ENCODE measurements at regions not wholly inside any gene's neighbourhood (a gene's known extent, or its start where the extent isn't known, plus 50 kb on each side); places are given as distances from the start of the nearest gene placed in this dataset.
"Not testable (repeated sequence)": the region's sequence is repeated elsewhere in the genome, so short reads cannot be mapped to it uniquely, and the experiment has no call there.

DNA sequence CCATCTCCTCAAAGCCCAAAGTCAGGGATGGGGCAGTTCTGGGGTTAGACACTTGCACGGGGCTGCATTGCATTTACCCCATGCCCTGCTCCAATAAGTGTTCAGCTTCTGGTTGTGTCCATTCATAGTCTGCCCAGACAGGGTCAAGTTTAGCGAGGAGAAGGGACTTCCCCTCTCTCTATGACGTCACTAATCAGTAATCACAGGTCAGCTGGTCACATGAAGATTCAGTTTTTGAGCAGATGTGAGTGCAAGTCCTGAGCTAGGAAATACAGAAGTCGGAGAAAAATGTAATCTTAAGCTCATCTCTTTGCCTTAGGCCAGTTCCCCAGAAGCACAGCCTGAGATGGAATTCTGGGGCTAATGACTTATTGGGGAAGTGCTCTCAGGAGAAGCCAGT is 310.1 kb downstream of the TSHZ3 start:
- DNase-seq (ENCODE audit: low read depth in 2 of 2) = no peak

DNA sequence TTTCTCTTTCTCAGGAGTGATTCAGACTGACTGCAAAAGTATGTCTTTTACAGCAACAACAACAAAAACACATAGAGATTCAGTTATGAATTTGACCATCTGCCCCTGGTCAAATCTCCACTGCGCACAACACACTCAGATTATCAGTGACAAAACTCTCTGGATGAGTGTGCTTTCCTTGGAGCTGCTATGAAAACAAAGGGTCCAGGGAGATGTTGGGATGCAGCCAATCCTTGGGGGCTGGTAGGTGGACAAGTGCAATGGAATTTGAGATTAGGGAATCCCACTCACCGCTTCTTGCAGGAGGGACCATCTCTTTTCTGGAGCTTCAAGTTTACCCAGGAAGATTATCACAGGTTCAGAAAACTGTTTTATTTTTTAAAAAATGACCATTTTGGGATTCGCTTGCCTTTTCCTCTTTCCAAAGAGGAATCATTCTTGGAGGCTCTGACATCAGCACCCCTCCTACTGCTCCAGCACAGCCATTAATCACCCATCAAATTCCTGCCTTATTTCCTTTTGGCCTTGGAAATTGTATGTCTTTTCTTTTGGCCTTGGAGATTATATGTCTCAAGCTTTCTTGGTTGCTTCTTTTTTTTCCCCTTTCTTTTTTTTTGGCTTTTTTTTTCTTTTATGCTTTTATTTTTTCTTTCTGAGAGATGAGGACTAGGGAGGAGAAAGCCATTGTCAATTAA is 311.8 kb downstream of the TSHZ3 start:
- no peak for DNase-seq (ENCODE audit: low read depth in 2 of 2)

DNA sequence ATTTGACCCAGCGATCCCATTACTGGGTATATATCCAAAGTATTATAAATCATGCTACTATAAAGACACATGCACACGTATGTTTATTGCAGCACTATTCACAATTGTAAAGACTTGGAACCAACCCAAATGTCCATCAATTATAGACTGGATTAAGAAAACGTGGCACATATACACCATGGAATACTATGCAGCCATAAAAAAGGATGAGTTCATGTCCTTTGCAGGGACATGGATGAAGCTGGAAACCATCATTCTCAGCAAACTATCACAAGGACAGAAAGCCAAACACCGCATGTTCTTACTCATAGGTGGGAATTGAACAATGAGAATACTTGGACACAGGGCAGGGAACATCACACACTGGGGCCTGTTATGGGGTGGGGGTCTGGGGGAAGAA is 317.8 kb downstream of the TSHZ3 start:
- not testable (repeated sequence) for DNase-seq (ENCODE audit: low read depth in 2 of 2)

DNA sequence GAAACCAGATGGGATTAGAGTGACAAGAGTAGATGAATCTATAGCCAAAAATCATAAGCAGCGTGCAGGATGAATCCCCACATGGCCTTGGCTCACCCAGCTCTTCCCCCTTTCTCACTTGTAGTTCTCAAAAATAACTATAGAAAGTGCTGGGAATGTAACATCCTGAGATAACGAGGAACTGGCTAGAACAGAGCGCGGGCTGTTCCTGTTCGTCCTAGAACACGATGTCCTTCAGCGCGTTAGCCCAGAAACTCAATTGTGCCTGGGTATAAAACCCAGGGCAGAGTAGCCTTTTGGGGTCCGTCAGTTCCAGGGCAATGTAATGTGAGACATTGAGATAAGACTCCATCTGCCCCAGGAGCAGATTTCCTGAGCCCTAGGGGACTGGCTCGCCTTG is 326.2 kb downstream of the TSHZ3 start:
- DNase-seq (ENCODE audit: low read depth in 2 of 2) = no peak

DNA sequence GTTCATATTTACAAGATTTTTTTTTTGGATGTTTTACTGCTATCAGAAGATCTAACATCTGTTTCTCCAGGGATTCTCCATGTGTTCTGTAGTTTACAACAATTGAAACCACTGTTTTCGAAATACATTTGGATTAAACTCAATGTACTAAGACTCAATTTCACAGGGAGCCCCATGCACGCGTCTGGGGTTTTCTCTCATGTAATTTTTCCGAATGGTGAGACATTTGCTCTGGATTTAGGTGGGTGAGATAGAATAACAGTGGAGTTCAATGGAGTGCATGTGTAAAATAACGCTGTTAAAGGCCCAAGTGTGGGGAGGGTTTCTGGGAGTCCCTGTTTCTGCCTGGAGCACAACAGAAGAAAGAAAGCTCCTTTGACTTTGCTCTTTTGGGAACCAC is 330.3 kb downstream of the TSHZ3 start:
- no peak for DNase-seq (ENCODE audit: low read depth in 2 of 2)

DNA sequence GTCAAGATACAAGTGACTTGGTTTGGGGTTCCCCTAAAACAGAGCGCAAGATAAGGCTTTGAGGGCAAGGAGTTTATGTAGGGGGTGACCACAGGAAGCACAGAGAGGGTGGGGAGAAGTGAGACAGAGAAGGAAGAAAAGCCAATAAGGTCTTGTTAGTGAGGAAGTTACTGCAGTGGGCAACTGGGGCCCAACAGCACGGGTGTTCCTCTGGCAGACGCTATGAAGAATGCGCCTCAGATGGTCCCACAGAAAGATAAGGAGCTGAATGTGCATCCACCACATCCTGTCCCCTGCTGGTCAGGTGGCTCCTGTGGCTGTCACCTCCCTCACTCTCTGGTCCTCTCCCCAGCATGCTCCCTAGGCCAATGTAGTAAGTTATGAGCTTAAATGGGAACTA is 333.5 kb downstream of the TSHZ3 start:
- DNase-seq (ENCODE audit: low read depth in 2 of 2) = no peak

DNA sequence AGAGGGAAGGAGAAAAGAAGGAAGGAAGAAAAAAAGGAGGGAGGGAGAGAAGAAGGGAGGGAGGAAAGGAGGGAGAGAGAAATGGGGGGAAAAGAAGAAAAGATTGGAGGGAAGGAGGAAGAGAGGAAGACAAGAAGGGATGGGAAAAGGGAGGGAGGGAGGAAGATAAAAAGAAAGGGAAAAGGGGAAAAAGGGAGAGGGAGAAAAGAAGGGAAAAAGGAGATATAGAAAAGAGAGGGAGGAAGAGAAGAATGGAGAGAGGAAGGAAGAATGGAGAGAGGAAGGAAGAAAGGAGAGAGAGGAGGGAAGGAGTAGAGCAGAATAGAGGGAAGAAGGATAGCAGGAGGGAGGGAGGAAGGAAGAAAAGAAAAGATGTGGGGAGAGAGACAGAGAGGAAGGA is 334.6 kb downstream of the TSHZ3 start:
- DNase-seq (ENCODE audit: low read depth in 2 of 2) = no peak

DNA sequence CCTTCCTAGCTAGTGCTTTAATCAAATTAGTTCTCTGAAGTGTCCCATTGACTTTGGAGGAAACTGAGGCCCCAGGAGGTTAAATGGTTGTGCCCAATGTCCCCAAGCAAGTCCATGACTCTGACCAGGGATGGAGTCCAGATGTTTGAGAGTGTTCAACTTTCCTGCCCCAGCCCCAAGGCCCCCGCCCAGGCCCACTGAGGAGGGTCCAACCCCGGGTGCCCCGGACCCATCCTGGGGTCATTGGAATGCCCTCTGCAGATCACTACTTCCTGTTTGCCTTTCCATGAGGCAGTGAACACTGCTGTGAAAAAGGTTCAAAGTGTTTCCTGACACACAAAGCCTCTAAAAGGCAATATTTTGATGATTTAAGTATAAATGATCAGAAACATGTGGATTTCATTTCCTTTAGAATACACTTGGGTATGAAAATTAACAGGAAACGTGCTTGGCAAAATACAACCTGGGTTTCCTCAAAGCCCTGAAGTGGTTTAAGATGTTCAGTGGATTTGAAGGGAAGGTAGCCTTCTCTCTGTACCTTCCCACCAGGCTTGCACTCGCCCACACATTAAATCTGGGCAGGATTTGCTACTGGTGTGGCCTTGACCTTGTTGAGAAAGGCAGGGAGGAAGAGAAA is 335.7 kb downstream of the TSHZ3 start:
- no peak for DNase-seq (ENCODE audit: low read depth in 2 of 2)

DNA sequence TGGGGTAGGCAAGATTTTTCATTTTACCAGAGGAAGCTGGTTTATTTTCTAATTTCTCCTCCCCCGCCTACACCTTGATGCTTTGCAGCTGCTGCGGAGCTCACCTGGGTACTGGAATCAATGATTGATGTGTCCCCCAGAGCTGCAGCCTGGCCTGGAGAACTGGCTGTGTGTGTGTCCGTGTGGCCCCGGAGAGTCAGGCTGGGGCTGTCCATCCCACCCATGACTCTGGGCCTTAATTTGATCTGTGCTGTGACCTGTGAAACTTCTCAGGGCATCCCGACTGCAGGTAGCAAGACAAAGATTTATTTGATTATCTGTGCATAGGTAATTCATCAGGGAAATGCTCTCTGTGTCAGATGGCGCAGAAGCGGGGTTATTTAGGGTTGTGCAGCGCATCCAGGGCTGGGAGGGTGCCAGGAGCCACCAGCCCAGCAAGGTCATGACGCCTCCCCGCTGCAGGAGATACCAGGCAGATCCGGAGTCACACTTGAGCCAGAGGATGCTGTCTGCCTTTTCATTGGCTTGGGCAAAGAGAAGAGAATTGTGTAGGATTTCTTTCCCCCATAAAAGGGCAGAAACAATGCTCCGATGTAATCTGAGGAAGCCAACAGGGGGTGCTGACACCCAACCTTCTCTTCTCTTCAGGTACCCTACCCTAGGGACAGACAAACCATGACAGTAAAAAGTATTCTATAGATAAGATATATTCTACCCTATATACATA is 346.6 kb downstream of the TSHZ3 start:
- no peak for DNase-seq (ENCODE audit: low read depth in 2 of 2)

DNA sequence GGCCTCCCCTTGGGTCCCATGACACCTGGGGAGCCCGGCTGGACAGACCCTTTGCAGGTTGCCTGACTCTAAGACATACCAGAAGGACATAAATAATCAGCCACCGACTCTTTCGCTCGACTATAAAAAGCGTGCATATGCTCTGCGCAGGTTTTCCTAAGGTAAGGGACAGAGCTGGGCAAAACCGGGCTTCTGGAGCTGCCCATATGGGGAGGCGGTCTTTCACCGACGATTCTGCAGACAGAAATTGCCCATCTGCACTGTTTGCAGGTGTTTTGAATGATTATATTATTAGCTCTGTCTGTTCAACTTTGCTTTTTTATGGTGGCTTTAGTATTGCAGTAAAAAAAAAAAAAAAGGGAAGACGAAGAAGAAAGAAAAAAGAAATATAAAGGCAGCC is 347.2 kb downstream of the TSHZ3 start:
- DNase-seq (ENCODE audit: low read depth in 2 of 2) = no peak

DNA sequence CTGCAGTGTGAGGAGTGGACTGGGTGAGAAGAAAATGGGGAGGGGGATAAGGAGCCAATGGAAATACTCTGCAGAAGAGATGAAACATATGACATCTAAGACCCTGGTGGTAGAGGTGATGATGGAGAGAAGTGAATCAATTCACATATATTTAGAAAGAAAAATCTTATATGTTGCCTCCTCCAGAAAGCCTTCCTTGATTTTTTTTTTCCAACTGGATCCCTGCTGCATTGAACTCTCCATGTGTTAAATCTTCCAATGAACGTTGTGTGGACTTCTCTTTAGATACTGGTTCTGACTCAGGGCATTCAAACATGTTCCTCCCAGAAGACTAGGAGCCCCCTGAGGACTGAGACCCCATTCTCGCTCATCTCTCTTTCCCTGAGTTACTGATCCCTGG is 348.3 kb downstream of the TSHZ3 start:
- DNase-seq (ENCODE audit: low read depth in 2 of 2) = no peak

DNA sequence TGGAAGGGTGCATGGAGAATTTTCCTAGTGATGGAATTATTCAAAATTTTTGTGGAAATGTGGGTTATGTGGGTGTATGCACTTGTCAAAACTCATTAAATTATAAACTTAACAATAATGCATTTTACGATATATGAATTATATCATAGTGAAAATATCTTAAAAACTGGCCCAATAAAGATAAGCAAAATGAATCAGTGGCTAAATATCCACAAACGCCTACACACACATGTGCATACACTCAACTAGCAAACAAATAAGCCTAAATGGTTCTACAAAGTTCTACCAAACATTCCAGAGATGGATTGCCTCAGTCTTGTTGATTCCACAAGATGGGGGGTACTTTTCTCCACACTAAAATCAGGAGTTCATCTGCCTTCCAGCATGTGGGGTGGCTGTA is 349.5 kb downstream of the TSHZ3 start:
- no peak for DNase-seq (ENCODE audit: low read depth in 2 of 2)

DNA sequence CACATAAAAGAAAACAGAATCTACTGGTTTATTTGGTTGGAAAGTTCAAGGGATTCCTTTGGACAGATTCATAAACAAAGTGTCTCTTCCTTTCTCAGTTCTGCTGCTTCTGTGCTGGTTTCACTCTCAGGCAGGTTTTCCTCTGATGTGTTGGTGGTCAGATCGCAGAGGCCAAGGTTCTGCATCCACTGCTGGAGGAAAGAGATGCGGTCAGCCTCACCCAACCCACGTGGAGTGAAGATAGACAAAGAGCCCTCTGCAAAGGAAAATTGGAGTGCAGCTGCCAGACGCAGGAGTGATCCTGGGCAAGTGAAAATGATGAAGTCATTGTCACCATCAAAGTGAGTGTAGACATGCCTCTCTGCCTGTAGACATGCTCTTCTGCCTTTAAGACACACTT is 352.0 kb downstream of the TSHZ3 start:
- DNase-seq (ENCODE audit: low read depth in 2 of 2) = no peak

DNA sequence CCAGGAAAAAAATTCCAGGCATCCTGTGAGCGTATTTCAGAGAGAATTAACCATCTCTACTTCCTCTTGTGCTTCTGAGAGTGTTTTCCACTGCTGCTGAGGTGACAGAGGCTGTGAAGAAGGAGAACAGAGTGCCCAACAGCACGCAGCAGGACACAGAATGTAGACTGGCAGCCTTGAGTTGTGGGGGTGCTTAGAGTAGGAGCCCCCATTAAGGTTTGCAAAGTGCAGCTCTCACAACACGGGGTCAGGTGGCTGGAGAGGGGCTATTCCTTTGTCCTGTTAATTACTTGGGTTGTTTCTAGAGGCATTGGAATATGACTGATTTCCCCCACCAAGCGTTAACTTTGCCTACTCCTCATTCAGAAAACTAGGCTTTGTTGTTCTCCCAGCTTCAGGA is 370.6 kb downstream of the TSHZ3 start:
- no peak for DNase-seq (ENCODE audit: low read depth in 2 of 2)

DNA sequence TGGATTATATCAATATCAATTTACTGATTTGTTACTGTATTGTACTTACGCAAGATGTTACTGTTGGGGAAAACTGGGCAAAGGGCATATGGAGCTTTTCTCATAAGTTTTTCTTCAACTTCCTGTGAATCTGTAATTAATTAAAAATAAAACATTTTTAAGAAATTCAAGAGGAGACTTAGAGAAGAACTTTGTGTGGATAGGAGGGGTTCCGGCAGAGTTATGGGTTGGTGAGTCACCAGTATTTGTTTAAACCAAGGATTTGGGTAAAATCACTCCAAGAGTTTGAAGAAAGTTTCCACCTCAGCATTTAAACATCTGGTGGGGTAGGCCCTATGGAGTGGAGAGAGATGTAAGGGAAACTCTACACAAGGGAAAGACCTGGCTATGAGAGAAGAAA is 379.6 kb downstream of the TSHZ3 start:
- DNase-seq (ENCODE audit: low read depth in 2 of 2) = no peak

DNA sequence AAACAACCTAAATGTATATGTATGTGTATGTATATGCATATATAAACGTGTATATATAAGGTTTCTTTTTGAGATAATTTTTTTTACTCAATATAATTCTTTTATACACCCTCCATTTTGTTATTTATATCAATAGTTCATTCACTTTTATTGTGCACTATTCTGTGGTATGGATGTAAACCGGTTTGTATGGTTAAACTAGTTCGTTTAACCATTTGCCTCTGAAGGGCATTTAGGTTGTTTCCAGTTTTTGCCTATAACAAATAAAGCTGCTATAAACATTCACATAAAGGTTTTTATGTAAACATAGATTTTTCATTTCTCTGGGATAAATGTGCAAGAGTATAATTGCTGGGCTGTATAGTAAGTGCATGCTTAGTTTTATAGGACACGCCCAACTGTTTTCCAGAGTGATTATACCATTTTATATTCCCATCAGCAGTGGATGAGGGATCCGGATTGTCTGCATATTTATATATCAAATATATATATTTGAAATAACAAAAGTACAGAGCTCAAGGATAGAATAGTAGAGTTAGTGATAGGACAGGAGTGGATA is 380.3 kb downstream of the TSHZ3 start:
- DNase-seq (ENCODE audit: low read depth in 2 of 2) = no peak

DNA sequence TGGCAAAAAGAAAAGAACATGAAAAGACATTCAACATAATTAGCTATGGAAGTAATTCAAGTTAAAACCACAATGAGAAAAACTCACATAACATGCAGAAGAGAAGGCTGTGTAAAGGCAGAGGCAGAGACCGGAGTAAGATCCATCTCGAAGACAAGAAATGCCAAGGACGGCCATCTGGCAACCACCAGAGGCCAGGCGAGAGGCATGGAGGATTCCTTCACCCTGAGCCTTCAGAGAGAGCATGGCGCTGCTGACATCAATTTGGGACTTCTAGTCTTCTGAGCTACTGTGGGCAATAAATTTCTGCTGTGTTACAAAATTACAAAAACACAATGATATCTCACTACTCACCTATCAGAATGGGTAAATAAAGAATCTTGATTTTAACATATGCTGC is 381.0 kb downstream of the TSHZ3 start:
- DNase-seq (ENCODE audit: low read depth in 2 of 2) = no peak

DNA sequence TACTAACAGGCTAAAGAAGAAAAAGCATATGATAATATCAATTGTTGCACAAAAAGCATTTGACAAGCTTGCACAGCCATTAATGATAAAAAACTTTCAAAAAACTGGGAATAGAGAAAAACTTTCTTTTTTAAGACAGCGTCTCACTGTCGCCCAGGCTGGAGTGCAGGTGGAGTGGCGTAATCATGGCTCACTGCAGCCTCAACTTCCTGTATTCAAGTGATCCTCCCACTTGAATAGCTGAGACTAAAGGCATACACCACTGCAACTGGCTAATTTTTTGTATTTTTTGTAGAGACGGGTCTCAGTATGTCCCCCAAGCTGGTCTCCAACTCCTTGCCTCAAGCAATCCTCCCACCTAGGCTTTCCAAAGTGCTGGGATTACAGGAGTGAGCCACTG is 382.8 kb downstream of the TSHZ3 start:
- no peak for DNase-seq (ENCODE audit: low read depth in 2 of 2)

DNA sequence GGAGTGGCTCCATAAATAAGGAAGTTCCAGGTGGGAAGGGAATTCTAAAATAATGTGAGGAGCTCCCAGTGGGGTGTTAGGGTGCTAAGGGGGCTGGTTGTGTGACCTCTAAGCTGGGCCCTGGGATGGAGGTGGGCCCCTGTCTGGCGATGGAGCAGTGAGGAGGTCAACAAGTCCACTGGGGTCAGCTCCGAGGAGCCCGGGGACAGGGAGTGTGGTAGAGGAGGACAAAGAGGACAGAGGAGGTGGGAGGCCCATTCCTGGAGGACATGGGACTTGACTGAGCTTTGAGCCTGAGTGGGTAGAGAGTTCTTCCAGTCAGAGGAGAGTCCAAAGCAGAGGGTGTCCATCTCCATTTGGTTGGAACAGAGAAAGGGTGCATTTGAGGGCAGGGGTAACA is 390.2 kb downstream of the TSHZ3 start:
- DNase-seq (ENCODE audit: low read depth in 2 of 2) = no peak

DNA sequence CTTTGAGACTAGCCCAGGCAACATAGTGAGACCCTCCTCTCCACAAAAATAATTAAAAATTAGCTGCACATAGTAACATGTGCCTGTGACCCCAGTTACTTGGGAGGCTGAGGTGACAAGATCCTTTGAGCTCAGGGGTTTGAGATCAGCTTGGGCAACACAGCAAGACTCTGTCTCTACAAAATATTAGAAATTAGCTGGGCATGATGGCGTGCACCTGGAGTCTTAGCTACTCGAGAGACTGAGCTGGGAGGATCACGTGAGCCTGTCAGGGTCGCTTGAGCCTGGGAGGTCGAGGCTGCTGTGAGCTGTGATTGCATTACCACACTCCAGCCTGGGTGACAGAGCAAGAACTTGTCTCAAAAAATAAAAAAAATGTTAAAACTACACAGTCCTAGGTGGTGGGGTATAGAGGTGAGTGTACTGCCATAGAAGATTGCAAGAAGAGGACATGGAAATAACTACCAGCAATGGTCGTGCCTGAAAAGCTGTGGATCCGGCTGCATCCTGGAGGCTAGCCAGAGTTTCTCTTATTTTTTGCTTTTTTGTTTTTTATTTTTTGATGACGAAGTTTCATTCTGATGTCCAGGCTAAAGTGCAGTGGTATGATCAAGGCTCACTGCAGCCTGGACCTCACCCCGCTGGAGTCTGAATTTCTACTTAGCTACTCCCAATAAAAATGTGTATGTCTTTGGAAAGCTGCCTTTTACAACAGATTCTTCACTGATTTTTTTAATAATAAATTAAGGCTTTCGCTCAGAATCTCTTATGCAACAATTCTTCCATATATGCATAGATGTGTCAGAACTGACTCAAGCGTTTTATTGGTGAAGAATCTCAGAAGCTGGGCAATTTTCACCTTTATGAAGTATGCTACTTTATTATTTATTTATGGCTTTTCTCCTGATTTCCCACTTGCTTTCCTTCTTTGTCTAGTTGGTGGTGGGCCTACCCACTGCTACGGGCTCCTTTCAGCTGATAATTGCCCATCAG is 393.8 kb downstream of the TSHZ3 start:
- DNase-seq (ENCODE audit: low read depth in 2 of 2) = no peak

DNA sequence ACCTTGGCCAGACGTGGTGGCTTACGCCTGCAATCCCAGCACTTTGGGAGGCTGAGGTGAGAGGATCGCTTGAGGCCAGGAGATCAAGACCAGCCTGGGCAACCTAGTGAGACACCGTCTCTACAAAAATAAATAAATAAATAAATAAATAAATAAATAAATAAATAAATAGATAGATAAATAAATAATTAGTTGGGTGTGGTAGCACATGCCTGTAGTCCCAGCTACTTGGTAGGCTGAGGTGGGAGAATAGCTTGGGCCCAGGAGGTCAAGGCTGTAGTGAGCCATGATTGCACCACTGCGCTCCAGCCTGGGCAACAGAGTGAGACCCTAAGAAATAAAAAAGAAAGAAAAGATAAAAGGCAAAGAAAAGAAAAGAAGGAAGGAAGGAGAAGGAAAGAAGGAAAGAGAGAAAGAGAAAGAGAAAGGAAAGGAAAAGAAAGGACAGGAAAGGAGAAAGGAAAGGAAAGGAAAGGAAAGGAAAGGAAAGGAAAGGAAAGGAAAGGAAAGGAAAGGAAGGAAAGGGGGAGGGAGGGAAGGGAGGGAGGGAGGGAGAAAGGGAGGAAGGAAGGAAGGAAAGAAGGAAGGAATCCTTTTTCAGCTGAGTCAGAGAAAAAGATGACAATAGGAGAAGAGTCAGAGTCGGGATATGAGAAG is 404.8 kb downstream of the TSHZ3 start:
- DNase-seq (ENCODE audit: low read depth in 2 of 2) = not testable (repeated sequence)
